GM21529 (cell line): ENCODE measurements at regions not wholly inside any gene's neighbourhood (a gene's known extent, or its start where the extent isn't known, plus 50 kb on each side); places are given as distances from the start of the nearest gene placed in this dataset.
"Not testable (repeated sequence)": the region's sequence is repeated elsewhere in the genome, so short reads cannot be mapped to it uniquely, and the experiment has no call there.

Experiments used
- ATAC-seq: cut with Tn5 transposase; IDR thresholded peaks from one replicate; pipeline ENCODE4 v1.9.1; 2021; ENCODE audit not compliant: unreplicated experiment

- no peak for ATAC-seq
These were observed 98.3 kb downstream of the BACH1 start for GRCh38 chr21:29396951-29397455.

DNA sequence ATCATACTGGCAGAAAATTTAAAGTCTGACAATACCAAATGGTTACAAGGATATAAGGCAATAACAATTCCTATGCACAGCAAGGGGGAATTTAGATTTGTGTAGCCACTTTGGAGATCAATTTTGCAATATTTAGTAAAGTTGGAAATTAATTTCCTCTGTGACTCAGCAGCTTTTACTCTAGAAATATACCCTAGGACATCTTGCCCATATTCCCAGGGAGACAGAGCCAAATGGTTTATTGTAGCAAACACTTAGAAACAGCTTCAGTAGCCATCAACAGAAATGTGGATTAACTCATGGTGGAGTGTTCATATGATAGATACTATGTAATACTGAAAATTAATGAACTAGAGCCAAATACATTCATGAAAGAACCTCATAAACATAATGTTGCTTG, 104.6 kb downstream of the BACH1 start:
- ATAC-seq, result no peak

- no peak for ATAC-seq
These were observed 105.3 kb downstream of the BACH1 start for GRCh38 chr21:29403922-29404538.

- ATAC-seq, result no peak
These were observed 106.9 kb downstream of the BACH1 start for GRCh38 chr21:29405503-29406122.

DNA sequence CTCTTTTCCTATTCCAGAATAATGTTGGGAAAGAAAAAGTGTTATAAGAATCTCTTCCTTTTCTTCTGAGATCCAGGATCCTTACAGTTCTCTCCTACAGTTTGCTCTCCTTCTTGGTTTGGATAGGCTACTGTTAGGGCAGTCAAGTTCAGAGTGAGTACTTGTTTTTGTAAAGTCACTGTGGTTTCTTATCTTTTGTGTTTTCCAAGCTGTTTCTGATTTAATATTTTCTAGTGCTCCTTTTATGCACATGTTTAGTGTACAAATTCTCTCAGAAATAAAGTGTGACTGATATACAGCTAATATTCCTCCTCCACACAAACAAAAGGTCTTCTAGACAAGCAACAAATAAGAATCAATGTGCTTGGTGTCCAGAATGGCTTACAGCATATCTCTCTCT, 107.7 kb downstream of the BACH1 start:
- ATAC-seq, result no peak

- no peak for ATAC-seq
These were observed 108.8 kb downstream of the BACH1 start for GRCh38 chr21:29407571-29407970.

DNA sequence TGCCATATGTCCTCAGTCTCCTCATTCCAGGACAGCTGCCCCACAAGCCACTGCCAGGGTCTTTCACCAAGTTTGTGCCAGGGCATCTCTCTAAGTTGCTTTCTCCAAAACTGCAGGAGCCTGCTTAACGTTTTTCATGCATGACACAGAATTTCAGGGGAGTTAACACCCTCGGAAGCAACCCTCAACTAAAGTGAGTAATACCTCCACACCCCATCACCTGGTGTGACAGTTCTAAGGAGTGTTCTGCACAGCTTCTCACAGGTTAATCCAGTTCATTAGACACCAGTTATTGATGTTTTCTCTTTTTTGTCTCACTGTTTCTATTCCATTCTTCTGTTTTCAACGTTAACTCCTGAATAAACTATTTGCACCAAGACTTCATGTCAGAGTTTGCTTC, 115.0 kb downstream of the BACH1 start:
- no peak for ATAC-seq

DNA sequence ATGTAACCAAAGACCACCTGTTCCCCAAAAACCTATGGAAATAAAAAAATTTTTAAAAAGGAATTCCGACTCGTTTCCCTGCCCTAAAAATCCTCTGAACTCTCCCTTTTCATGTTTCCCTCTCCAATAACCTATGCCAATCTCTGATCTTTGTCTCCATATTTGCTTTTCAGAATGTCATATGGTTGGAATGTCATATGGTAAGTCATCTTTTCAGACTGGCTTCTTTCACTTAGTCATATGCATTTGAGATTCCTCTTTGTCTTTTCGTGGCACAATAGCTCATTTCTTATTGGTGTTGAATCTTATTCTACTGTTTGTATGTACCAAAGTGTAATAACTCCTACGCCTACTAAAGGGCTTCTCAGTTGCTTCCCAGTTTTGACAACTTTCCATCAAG, 117.5 kb downstream of the BACH1 start:
- ATAC-seq, result no peak

DNA sequence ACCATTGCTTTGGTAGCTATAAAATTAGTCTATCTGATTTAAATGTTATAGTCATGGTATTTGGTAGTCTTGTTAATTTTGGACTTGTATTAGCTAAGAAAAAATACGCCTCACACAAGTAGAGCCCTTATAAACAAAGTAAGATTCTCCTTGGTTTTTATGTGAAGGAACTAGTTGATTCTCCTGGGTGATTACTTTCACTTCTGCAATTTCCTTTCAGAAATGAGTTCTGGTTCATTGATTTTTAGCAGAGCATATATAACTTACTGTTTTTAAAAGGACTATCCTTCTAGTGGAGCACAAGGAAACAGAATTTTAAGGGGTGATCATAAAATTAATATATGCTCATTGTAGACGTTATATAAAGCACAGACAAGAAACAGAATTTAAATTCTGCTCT, 120.1 kb downstream of the BACH1 start:
- ATAC-seq, result peak; percentile 89

GRCh38 chr21:29419422-29419821, 120.7 kb downstream of the BACH1 start:
- ATAC-seq, result no peak

DNA sequence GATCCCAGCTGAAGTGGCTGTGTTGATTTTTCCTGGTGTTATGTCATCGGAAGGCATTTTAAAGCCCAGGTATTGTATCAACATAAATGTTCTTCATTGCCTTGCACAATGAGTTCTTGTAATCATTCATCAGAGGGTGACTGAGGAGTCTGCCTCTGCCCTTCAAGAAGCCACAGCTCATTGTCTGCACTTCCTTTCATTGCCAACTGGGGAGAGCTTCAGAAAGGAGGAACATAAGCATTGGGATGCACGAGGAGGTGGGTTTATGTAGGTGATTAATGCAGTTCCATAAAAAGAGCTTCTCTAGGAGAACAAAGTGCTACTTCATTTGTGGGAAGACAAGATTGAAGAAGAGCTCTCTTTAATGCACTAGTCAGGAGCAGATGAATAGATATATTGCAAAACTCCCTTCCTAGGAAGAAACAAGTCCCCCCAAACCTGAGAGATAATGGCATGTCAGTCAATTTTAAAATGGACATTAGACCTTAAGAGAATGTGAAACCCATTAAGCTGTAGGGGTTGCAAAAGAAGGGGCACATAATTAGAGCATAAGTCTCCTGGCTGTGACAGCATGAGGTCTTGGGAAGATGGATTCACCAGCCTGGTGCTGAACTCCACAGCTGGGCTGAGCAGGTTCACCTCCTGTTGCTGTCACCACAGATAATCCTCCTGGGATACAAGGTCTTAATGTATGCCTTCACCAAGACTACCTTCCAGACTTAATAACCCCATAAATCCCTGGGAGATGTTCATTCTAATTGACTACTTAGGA, 124.6 kb downstream of the BACH1 start:
- ATAC-seq, result no peak

DNA sequence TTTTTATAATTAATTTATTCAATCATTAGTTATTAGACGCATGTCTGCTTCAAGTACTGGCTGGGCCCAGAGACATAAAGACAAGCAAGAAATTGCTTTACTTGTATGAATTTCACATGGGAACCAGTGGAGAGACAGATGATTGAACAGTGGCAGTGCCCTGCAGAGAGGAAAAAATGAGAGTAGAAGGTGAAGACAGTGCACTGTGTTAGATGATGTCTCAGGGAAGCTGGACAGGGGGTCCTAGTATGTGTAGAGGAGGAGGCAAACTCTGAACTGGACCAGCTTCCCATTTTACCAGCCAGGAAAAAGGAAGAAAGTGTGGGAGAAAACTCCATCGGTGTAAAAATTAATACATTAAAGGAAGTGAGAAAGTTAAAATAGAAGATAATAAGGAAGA, 126.0 kb downstream of the BACH1 start:
- ATAC-seq, result no peak

GRCh38 chr21:29429218-29429617, 130.5 kb downstream of the BACH1 start:
- no peak for ATAC-seq

DNA sequence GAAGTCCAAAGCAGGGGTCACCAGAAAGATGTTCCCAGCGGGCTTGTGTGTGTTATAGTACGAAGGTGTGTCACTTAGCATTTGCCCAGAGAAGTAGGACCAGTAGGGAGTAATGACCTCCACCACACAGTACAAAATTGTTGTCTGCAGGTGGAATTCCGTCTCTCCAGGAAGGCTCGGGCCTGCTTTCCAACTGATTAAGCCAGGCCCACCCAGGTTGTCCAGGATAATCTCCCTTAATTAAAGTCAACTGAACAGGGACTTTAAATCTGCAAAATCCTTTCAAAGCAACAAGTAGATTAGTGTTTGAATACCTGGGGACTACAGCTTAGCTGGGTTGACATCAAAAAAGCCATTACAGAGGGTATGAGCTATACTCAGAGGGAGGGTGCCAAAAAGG, 131.3 kb downstream of the BACH1 start:
- no peak for ATAC-seq

DNA sequence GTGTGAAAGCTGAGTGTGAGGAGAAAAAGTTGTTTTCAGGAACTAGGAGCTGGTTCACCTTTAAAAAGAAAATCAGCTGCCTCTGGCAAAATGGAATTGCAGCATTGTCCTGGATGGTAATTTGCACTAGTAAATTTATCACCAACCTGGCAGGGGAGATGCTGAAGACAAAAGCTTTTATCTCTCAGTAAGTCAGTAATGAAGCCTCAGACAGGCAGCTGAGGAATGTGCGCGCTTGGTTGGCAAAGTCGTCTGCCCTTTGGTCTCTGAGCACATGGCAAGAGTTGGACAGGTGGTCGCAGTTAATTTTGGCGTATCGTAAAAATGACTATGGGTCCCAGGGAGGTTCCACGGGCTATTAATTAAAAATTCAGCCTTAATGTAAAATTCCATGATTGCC, 131.9 kb downstream of the BACH1 start:
- no peak for ATAC-seq

DNA sequence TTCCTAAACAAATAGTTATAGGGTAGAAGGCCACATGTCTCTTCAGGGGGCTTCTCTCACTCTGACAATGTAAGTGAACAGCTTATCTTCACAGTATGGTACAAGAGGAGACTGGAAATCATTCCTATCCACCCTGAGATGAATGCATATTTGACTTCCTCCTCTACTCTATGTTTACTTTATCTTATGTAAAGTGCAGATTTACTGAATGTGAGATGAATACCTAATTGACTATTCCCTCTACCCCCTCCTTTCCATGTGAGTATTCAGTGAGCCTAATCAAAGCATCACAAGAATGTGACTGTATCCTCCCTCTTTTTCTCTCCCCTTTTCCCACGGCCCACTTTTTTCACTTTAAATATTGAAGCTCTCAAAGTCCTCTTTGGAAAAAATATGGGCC, 132.5 kb downstream of the BACH1 start:
- no peak for ATAC-seq

- ATAC-seq, result no peak
These were observed 133.0 kb downstream of the BACH1 start for GRCh38 chr21:29431680-29432079.

- no peak for ATAC-seq
These were observed 134.8 kb downstream of the BACH1 start for GRCh38 chr21:29433366-29434059.

DNA sequence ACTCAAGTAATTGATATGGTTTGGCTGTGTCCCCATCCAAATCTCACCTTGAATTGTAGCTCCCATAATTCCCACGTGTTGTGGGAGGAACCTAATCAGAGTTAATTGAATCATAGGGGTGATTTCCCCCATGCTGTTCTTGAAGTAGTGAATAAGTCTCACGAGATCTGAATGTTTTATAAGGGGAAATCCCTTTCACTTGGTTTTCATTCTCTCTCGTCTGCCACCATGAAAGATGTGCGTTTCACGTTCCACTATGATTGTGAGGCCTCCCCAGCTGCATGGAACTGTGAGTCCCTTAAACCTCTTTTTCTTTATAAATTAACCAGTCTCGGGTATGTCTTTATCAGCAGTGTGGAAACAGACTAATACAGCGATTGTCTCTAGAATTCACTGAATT, 135.4 kb downstream of the BACH1 start:
- ATAC-seq, result no peak

DNA sequence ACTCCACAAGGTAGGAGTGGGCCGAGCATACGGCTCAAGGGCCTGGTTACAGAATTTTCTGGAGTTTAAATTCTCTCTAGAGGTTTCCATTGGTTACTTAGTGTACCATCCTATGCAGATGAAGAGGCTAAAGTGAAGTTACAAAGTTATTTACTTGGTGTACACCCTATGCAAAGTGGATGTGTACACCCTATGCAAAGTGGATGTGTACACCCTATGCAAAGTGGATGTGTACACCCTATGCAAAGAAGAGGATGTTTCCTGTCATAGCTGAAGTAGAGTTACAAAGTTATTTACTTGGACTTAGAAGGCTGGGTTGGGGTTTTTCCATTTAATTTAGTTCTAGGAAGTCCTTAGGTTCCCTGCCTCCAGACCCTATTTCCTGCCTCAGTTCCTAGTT, 136.3 kb downstream of the BACH1 start:
- not testable (repeated sequence) for ATAC-seq

GRCh38 chr21:29436143-29436542, 137.4 kb downstream of the BACH1 start:
- no peak for ATAC-seq

DNA sequence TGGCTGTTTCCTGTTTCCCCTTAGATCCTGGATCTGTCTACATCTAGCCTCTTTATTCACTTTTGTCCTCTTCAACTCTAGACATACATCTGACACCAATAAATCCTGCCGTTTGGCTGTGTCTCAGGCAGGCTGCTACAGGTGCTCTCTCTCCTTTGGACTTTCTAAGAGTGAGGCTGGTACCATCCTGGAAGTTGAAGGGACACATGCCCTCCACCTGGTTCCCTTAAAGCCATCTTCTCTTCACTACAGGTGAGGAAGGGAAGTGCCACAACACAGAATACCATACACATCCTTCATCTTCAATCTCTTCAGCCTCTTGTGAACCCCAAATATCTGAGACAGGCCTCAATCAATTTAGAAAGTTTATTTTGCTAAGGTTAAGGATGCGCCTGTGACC, 137.9 kb downstream of the BACH1 start:
- ATAC-seq, result no peak
